ENCODE measurements at regions not wholly inside any gene's neighbourhood (a gene's known extent, or its start where the extent isn't known, plus 50 kb on each side); places are given as distances from the start of the nearest gene placed in this dataset.

- H2AFZ ChIP-seq (ENCODE audit: low read depth, low read length), result no peak overlapping the region
- no peaks in the 10 kb centered on the region for H3K79me2 ChIP-seq (replicated peaks; ENCODE audit: insufficient read depth, low read length)
- H3K9me2 ChIP-seq (ENCODE audit: insufficient read depth, low read length), result no peaks in the 10 kb centered on the region
- H3K4me3 ChIP-seq (ENCODE audit: low read length), result no peak overlapping the region
- no peaks in the 10 kb centered on the region for H3K27me3 ChIP-seq (ENCODE audit: insufficient read depth, low read depth, low read length)
- H3K36me3 ChIP-seq (ENCODE audit: insufficient read depth, low read length), result no peaks in the 10 kb centered on the region
- no peak for TF ChIP-seq CTCF (IDR thresholded peaks at IDR 0.05; ENCODE audit: poor library complexity, severe bottlenecking)
- TF ChIP-seq SMC3 (conservative IDR thresholded peaks at IDR 0.05; ENCODE audit: poor library complexity), result no peak
- TF ChIP-seq, protein P1, sequence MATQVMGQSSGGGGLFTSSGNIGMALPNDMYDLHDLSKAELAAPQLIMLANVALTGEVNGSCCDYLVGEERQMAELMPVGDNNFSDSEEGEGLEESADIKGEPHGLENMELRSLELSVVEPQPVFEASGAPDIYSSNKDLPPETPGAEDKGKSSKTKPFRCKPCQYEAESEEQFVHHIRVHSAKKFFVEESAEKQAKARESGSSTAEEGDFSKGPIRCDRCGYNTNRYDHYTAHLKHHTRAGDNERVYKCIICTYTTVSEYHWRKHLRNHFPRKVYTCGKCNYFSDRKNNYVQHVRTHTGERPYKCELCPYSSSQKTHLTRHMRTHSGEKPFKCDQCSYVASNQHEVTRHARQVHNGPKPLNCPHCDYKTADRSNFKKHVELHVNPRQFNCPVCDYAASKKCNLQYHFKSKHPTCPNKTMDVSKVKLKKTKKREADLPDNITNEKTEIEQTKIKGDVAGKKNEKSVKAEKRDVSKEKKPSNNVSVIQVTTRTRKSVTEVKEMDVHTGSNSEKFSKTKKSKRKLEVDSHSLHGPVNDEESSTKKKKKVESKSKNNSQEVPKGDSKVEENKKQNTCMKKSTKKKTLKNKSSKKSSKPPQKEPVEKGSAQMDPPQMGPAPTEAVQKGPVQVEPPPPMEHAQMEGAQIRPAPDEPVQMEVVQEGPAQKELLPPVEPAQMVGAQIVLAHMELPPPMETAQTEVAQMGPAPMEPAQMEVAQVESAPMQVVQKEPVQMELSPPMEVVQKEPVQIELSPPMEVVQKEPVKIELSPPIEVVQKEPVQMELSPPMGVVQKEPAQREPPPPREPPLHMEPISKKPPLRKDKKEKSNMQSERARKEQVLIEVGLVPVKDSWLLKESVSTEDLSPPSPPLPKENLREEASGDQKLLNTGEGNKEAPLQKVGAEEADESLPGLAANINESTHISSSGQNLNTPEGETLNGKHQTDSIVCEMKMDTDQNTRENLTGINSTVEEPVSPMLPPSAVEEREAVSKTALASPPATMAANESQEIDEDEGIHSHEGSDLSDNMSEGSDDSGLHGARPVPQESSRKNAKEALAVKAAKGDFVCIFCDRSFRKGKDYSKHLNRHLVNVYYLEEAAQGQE (IDR thresholded peaks at IDR 0.05; ENCODE audit: borderline replicate concordance), result no peak
- TF ChIP-seq POLR2AphosphoS5 (IDR thresholded peaks at IDR 0.05), result no peak
- TF ChIP-seq MXI1 (conservative IDR thresholded peaks at IDR 0.05; ENCODE audit: poor library complexity, severe bottlenecking), result no peak
- no peak for TF ChIP-seq EZH2 (IDR thresholded peaks at IDR 0.05; ENCODE audit: borderline replicate concordance, insufficient read depth, low read length, poor library complexity, severe bottlenecking)
- no peak for TF ChIP-seq RAD21 (conservative IDR thresholded peaks at IDR 0.05)
- H4K20me1 ChIP-seq (ENCODE audit: insufficient read depth), result no peaks in the 10 kb centered on the region
- no peaks in the 10 kb centered on the region for H3K9me3 ChIP-seq (ENCODE audit: low read length)
- H3K9ac ChIP-seq (ENCODE audit: low read length), result no peak overlapping the region
- no peak overlapping the region for H3K4me2 ChIP-seq (ENCODE audit: low read length)
- no peak overlapping the region for H3K27ac ChIP-seq (ENCODE audit: low read length)
- no peaks in the 10 kb centered on the region for H3F3A ChIP-seq (ENCODE audit: insufficient read depth, low read length, poor library complexity, severe bottlenecking)
These were observed 488.6 kb upstream of the TRPC7 start for GRCh38 chr5:136853971-136854370.

DNA sequence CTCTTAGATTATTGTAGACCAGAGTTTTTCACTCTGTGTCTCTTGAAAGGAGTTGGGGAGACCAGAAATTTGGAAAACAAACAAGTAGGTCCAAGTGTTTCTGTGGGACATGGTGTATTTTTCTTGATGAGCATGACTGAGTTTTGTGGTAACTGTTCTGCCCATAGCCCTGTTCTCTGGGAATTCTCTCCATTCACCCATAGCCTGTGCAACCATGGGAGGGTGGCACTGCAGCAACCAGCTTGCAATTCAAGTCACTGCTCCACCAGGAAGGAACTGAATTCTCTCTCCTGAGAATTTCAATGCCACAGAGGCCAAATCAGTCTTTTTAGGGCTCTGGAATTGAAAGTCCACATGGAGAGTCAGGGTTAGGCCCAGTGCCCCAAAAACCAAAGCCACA lies 475.3 kb upstream of the TRPC7 start:
- H3K9me3 ChIP-seq (ENCODE audit: low read length), result no peaks in the 10 kb centered on the region
- no peak overlapping the region for H3K4me3 ChIP-seq (ENCODE audit: low read length)
- no peak overlapping the region for H2AFZ ChIP-seq (ENCODE audit: low read depth, low read length)
- no peaks in the 10 kb centered on the region for H4K20me1 ChIP-seq (ENCODE audit: insufficient read depth)
- no peaks in the 10 kb centered on the region for H3K36me3 ChIP-seq (ENCODE audit: insufficient read depth, low read length)
- no peaks in the 10 kb centered on the region for H3F3A ChIP-seq (ENCODE audit: insufficient read depth, low read length, poor library complexity, severe bottlenecking)
- H3K79me2 ChIP-seq (replicated peaks; ENCODE audit: insufficient read depth, low read length), result no peaks in the 10 kb centered on the region
- no peak for TF ChIP-seq TAF1 (IDR thresholded peaks at IDR 0.05; ENCODE audit: low read depth)
- TF ChIP-seq POLR2AphosphoS5 (IDR thresholded peaks at IDR 0.05), result no peak
- TF ChIP-seq RAD21 (conservative IDR thresholded peaks at IDR 0.05), result no peak
- TF ChIP-seq EZH2 (IDR thresholded peaks at IDR 0.05; ENCODE audit: borderline replicate concordance, insufficient read depth, low read length, poor library complexity, severe bottlenecking), result no peak
- H3K4me2 ChIP-seq (ENCODE audit: low read length), result no peak overlapping the region
- H3K9me2 ChIP-seq (ENCODE audit: insufficient read depth, low read length), result no peaks in the 10 kb centered on the region
- no peak overlapping the region for H3K9ac ChIP-seq (ENCODE audit: low read length)
- H3K27ac ChIP-seq (ENCODE audit: low read length), result no peak overlapping the region
- no peaks in the 10 kb centered on the region for H3K27me3 ChIP-seq (ENCODE audit: insufficient read depth, low read depth, low read length)

DNA sequence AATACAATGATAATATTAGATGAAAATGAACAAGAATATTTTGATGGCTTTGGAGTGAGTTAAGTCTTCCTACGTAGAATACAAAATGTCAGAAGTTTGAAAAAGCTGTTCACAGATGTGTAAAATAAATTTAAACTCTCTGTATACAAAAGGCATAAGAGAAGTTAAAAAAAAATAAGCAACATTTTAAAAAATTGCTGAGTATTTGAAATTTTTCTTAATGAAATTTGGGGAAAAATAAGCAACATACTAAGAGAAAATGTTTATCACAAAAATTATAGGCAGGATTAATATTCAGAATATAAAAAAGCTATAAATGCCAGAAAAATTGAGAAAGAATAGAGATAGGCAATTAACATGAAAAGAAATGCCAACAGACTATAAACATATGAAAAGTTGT lies 470.7 kb upstream of the TRPC7 start:
- no peak overlapping the region for H2AFZ ChIP-seq (ENCODE audit: low read depth, low read length)
- H3K4me3 ChIP-seq (ENCODE audit: low read length), result no peak overlapping the region
- TF ChIP-seq POLR2AphosphoS5 (IDR thresholded peaks at IDR 0.05) (no peak), EZH2 (IDR thresholded peaks at IDR 0.05; ENCODE audit: borderline replicate concordance, insufficient read depth, low read length, poor library complexity, severe bottlenecking) (no peak), CTCF (IDR thresholded peaks at IDR 0.05; ENCODE audit: poor library complexity, severe bottlenecking) (no peak), EP300 (conservative IDR thresholded peaks at IDR 0.05; ENCODE audit: poor library complexity, severe bottlenecking) (no peak), TAF1 (IDR thresholded peaks at IDR 0.05; ENCODE audit: low read depth) (no peak), MXI1 (conservative IDR thresholded peaks at IDR 0.05; ENCODE audit: poor library complexity, severe bottlenecking) (no peak), RAD21 (conservative IDR thresholded peaks at IDR 0.05) (no peak), SMC3 (conservative IDR thresholded peaks at IDR 0.05; ENCODE audit: poor library complexity) (no peak)
- TF ChIP-seq, protein P1 (IDR thresholded peaks at IDR 0.05; ENCODE audit: borderline replicate concordance), result no peak
- no peaks in the 10 kb centered on the region for H3K27me3 ChIP-seq (ENCODE audit: insufficient read depth, low read depth, low read length)
- H3K79me2 ChIP-seq (replicated peaks; ENCODE audit: insufficient read depth, low read length), result no peaks in the 10 kb centered on the region
- no peaks in the 10 kb centered on the region for H4K20me1 ChIP-seq (ENCODE audit: insufficient read depth)
- H3K9ac ChIP-seq (ENCODE audit: low read length), result no peak overlapping the region
- no peaks in the 10 kb centered on the region for H3K9me3 ChIP-seq (ENCODE audit: low read length)
- no peak overlapping the region for H3K27ac ChIP-seq (ENCODE audit: low read length)
- H3K9me2 ChIP-seq (ENCODE audit: insufficient read depth, low read length), result no peaks in the 10 kb centered on the region
- no peaks in the 10 kb centered on the region for H3F3A ChIP-seq (ENCODE audit: insufficient read depth, low read length, poor library complexity, severe bottlenecking)
- H3K36me3 ChIP-seq (ENCODE audit: insufficient read depth, low read length), result no peaks in the 10 kb centered on the region
- no peak overlapping the region for H3K4me2 ChIP-seq (ENCODE audit: low read length)

Data from neural cell (in vitro differentiated cells).